GM19395 (cell line): ENCODE measurements at regions not wholly inside any gene's neighbourhood (a gene's known extent, or its start where the extent isn't known, plus 50 kb on each side); places are given as distances from the start of the nearest gene placed in this dataset.
A peak's percentile ranks its signal among the peaks of the same experiment; 100 is the strongest.

Experiments used
- ATAC-seq: cut with Tn5 transposase; IDR thresholded peaks from one replicate; pipeline ENCODE4 v1.9.1; 2021; ENCODE audit warnings: mild to moderate bottlenecking, moderate library complexity; ENCODE audit not compliant: unreplicated experiment

GRCh38 chr1:103854279-103854678 lies 104.6 kb downstream of the AMY1C start:
- ATAC-seq, result no peak

- no peak for ATAC-seq
Observed at GRCh38 chr1:103859721-103860120, 110.0 kb downstream of the AMY1C start.

GRCh38 chr1:103898576-103899345 lies 149.1 kb downstream of the AMY1C start:
- ATAC-seq, result no peak

- ATAC-seq, result no peak
Observed at GRCh38 chr1:103900005-103900404, 150.3 kb downstream of the AMY1C start.

GRCh38 chr1:103901072-103901471 lies 151.4 kb downstream of the AMY1C start:
- ATAC-seq, result no peak

- ATAC-seq, result no peak
Observed at GRCh38 chr1:103905363-103905762, 155.7 kb downstream of the AMY1C start.

- no peak for ATAC-seq
Observed at GRCh38 chr1:103911450-103911849, 161.8 kb downstream of the AMY1C start.

- ATAC-seq, result no peak
Observed at GRCh38 chr1:103917795-103918194, 168.1 kb downstream of the AMY1C start.

GRCh38 chr1:103931891-103932290 lies 182.2 kb downstream of the AMY1C start:
- no peak for ATAC-seq

GRCh38 chr1:103937763-103938357 lies 188.2 kb downstream of the AMY1C start:
- peak; percentile 87 for ATAC-seq

- no peak for ATAC-seq
Observed at GRCh38 chr1:103941086-103941485, 191.4 kb downstream of the AMY1C start.

- ATAC-seq, result no peak
Observed at GRCh38 chr1:103942029-103942428, 192.3 kb downstream of the AMY1C start.

GRCh38 chr1:103945774-103946173 lies 196.1 kb downstream of the AMY1C start:
- ATAC-seq, result no peak

GRCh38 chr1:103948526-103948925 lies 198.8 kb downstream of the AMY1C start:
- ATAC-seq, result no peak

- no peak for ATAC-seq
Observed at GRCh38 chr1:103949779-103950178, 200.1 kb downstream of the AMY1C start.

GRCh38 chr1:103953386-103953785 lies 203.7 kb downstream of the AMY1C start:
- no peak for ATAC-seq

GRCh38 chr1:103958699-103959098 lies 209.0 kb downstream of the AMY1C start:
- ATAC-seq, result no peak

GRCh38 chr1:103959565-103959964 lies 209.9 kb downstream of the AMY1C start:
- ATAC-seq, result no peak

GRCh38 chr1:103960045-103960444 lies 210.3 kb downstream of the AMY1C start:
- no peak for ATAC-seq

- ATAC-seq, result no peak
Observed at GRCh38 chr1:103960710-103961109, 211.0 kb downstream of the AMY1C start.

- ATAC-seq, result no peak
Observed at GRCh38 chr1:103986792-103987191, 237.1 kb downstream of the AMY1C start.

- no peak for ATAC-seq
Observed at GRCh38 chr1:103997631-103998030, 247.9 kb downstream of the AMY1C start.
